Right kidney (tissue), 1 donor: ENCODE measurements at regions not wholly inside any gene's neighbourhood (a gene's known extent, or its start where the extent isn't known, plus 50 kb on each side); places are given as distances from the start of the nearest gene placed in this dataset.
"Not testable (repeated sequence)": the region's sequence is repeated elsewhere in the genome, so short reads cannot be mapped to it uniquely, and the experiment has no call there.

Experiments
- DNase-seq: peaks from one replicate; pipeline ENCODE4 v3.0.0-alpha.2; 2016

DNA sequence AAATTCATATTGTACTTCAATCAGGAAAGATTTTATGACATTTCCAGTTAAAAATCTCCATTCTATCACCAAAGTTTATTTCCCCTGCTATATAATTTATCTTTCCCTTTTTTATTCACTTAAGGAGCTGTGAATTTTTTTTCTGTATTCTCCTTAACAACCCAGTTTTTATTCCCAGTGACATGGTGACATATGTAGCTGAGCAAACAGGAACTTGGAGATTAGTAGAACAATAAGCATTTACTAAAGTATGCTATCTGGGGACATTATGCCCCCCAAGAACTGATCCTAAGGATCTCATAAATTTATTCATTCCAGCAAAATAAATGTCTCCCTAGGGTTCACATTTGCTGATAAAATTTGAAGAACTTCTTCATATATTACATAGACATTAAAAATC, 1044.0 kb upstream of the CDH6 start:
- no peak for DNase-seq

- no peak for DNase-seq
Measured at GRCh38 chr5:30147976-30148375, 1045.5 kb upstream of the CDH6 start.

GRCh38 chr5:30144059-30144458, 1049.4 kb upstream of the CDH6 start:
- DNase-seq: not testable (repeated sequence)

DNA sequence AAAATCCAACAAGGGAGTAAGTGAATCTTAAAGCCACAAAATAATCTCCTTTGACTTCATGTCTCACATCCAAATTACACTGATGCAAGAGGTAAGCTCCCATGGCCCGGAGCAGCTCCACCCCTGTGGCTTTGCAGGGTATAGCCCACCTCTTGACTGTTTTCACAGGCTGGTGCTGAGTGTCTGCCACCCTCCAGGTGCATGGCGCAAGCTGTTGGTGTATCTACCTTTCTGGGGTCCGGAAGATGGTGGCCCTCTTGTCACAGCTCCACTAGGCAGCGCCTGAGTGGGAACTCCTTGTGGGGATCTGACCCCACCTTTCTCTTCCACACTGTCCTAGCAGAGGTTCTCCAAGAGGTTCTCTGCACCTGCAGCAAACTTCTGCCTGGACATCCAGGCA, 1051.1 kb upstream of the CDH6 start:
- DNase-seq: no peak

DNA sequence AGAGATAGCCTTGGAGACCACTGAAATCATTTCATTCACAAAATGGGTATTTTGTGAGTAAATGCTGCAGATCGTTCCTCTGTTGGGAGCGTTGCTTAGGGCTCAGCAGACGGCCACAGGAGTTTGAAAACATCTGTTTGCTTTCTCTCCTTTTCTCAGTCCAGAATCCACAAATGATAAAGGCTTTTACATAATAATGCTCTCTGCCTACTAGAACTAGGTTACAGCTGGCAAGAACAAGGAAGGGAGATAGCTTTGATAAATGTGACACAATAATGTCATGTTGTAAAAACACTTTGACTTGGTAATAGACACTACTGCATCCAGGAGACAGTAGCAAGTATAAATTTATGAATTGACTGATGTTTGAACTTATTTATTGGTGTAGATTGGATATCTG, 1072.4 kb upstream of the CDH6 start:
- no peak for DNase-seq

DNA sequence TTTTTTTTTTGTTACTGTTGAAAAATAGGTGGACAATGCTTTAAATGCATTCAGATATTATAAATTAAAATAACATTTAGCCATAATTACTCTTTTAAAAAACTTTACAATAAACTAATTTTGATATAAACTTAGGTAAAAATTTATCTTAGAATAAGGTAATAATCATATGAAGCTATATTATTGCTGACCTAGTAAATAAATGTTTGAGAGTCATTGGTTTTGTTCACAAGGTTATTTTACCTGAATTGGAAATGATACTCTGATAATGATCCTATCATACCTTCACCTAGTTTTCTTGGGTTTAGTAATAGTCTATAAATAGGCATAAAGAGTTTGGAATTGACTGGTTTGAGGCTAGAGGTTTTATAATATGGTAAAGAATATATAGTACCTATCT, 1076.4 kb upstream of the CDH6 start:
- DNase-seq: no peak

DNA sequence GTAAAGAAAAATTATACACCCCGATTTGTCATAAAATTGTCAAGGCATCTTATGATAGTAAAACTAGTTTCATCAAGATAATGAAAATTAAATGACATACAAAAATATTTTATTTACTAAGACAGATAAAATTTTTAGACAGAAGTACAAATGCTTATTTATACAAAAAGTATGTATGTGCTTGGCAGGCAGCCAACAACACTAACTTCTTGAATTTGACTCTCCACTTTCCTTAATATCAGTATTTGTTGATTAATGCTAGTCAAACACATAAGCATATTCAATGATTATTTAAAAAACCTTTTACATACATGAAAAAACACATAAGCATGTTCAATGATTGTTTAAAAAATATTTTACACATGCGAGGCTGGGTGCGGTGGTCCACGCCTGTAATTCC, 1079.9 kb upstream of the CDH6 start:
- DNase-seq: no peak

GRCh38 chr5:30112867-30113266, 1080.6 kb upstream of the CDH6 start:
- no peak for DNase-seq

GRCh38 chr5:30108051-30108450, 1085.4 kb upstream of the CDH6 start:
- DNase-seq: no peak

DNA sequence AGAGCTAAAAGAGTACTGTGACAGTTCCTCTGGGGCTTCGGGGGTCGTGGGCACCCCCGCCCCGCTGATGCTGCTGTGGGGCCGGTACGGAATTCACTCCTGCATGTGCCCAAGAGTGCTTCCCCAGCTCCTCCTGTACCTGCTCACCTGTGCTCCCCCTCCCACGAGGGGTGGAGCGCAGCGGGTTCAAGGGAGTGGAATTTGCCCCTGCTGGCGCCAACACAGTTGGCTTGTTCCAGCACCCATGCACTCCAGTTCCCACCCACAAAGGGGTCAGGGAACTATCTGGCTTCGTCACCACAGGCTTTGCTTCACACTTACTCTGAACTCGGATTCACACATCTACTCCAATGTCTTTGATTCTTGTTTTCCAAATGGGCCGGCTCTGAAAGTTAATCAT, 1086.9 kb upstream of the CDH6 start:
- no peak for DNase-seq

GRCh38 chr5:30104872-30105596, 1088.5 kb upstream of the CDH6 start:
- DNase-seq: no peak

DNA sequence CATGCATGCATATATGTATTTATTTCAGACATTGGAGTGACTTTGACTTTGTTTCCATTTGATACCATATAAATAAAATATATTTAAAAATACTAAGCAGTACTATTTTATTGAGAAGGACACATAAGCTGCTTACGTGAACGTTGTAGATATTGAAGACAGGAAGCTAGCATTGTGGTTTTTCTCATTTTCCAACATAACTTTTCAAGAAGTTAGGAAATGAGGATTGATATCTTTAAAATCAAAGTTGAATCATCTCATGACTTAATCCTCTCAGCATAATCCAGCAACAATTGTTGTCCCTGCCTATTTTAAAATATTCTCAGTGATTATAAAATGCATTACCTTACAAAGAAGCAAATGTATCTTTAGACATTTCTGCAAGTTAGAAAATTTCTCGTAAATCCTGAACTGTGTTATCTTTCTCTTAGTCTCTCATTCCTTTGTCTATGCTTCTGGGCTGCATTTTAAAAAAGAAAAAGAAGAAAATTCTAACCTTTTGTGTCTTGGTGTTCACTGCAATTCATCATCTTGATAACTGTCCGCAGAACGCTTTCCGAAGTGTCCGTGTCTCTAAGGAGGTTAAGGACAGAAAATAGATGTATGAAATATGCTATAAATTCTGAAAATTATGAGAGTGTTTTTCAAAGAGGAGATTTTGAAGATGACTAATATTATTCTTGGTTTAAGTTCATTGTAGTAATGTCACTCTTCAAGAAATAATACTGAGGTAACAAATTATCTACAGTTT, 1089.9 kb upstream of the CDH6 start:
- DNase-seq: no peak

DNA sequence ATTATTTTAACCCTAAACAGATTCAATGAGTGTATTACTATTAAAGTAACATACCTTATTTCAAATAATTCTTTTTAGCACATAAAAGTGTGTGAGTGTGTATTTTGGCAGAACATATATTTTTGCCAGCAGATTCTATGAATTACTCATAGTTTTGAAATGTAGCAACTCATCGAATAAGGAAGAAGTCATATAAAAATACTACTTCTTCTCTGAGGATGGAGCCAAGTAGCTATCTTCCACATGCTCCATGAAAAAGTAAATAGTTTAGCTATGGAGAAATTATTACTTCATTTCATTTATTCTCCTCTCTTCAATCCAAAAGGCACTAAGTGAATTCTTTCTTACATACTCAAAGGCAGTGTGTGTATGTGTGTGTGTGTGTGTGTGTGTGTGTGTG, 1090.4 kb upstream of the CDH6 start:
- no peak for DNase-seq

GRCh38 chr5:30102185-30102584, 1091.3 kb upstream of the CDH6 start:
- DNase-seq: no peak

DNA sequence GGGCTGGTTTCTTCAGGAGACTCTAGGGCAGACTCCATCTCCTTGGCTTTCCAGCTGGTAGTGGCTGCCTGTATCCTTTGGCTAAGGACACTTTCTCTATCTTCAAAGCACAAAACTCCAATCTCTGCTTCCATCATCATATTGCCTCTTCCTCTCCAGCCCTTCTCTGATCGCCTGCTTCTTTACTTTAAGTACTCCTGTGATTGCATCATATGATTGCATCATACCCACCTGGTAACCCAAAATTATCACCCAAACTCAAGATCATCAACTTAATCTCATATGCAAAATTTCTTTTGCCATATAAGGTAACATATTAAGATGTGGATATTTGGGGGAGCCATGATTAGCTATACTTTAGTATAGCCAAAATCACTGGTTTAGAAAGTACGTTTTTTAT, 1092.6 kb upstream of the CDH6 start:
- no peak for DNase-seq

DNA sequence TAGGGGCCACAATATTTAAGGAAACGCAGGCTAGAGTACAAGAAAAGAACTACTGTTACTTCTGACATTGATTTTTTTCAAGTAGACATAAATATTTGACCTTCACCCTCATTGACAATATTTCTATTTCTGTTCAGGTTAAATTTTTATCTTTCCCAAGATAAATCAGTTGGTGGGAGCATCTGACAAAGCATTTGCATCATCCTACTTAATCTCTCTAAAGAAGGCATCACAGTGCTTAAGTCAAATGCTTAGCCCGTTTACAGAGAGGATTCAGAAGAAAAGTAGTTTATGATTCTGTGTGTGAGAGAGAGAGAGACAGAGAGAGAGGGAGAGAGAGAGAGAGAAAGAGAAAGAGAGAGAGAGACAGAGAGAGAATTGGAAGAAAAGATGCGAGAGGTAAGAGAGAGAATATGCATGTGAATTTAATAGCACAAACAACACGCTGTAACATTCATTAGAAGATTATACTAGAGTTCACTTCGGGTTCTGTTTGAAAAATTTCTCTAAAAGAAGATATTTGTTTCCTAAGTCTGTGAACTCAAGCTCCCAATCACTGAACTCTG, 1093.3 kb upstream of the CDH6 start:
- DNase-seq: no peak

- DNase-seq: no peak
Measured at GRCh38 chr5:30099634-30100033, 1093.9 kb upstream of the CDH6 start.

DNA sequence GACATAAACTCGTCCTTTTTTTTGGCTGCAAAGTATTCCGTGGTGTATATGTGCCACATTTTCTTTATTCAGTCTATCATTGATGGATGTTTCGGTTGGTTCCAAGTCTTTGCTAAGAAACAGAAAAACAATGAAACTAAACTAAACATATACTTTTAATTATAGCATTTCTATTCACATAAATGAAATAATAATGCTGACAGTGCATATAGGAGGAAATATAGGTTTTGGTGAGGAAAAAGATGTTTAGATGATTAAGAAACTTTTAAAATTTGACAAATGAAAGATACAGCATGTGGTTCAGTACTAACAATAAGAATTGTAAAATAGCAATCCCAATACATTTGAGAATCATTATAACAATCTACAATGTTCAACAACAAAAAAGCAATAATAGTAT, 1094.5 kb upstream of the CDH6 start:
- no peak for DNase-seq

DNA sequence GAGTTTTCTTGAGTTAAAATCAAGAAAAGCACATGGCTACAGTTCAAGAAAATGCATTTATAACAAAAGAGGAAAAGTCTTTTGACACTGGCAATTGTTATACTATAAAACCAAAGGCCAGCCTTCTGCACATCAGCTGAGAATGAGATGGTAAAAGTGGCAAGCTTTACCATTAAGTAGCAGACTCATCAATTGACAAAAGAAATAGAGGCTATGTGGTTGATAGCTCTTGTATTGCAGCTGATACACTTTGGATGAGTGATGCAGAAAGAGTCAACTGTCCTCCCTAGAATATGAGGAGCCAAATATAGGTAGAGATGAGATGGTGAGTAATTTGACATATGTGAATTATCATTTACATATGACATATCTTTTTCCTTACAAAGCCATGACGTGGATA, 1100.9 kb upstream of the CDH6 start:
- DNase-seq: no peak

DNA sequence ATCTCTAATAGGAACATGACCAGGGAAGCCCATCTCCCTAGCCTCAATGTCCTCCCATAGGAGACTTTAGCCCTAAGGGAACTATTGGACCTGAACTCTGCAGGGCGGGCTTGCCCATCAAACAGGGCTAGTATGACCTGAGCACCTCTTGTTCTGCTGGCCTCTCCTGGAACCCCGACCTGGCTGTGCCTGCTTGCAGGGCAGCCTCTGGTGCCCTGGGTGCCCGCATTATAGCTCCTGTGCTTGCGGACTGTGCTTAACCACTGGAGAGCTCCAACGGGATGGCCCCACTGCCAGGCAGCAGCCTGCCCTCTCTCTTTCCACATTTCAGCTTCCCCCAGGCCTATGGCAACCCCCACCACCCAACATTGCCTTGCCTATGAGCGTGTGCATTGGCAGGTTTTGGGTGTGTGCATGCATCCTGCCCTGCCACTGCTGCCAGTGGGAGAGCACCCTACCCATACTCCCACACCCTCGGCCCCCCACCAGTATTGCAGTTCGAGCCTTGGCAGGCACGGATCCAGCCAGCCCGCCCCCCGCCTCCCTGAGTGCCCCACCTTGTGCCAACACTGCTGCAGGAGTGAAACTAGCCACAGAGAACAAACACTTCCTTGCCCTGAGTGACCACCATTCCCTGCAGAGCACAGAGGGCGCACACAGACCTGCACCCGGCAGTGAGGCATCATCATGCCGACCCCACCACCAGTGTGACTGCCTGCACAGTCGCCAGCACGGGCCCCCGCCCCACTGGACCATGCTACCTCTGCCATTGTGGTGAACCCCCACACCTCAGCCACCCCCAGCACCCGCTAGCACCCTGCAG, 1123.8 kb upstream of the CDH6 start:
- DNase-seq: no peak

- no peak for DNase-seq
Measured at GRCh38 chr5:30063503-30063902, 1130.0 kb upstream of the CDH6 start.

DNA sequence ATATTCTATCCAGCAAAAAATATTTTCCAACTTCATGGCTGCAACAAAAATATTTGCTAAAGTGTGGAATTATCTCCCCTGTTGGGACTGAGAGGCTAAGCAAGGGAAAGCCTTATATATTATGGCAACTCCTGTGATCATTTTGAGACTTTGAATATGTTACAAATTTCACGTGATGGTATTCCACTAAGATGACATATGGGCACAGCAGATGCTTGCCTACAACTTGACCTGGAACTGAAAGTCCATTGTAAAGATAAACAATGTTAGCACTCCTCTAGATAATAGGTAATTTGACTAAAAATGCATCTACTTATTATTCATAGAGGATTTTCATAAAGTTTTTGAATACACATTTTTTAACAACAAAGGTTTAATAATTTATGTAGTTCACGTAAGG, 1141.5 kb upstream of the CDH6 start:
- DNase-seq: no peak
